HG03432 (cell line): ENCODE measurements at regions not wholly inside any gene's neighbourhood (a gene's known extent, or its start where the extent isn't known, plus 50 kb on each side); places are given as distances from the start of the nearest gene placed in this dataset.
"Not testable (repeated sequence)": the region's sequence is repeated elsewhere in the genome, so short reads cannot be mapped to it uniquely, and the experiment has no call there.

Experiments used
- ATAC-seq: cut with Tn5 transposase; IDR thresholded peaks from one replicate; pipeline ENCODE4 v1.9.1; 2021; ENCODE audit warnings: mild to moderate bottlenecking, moderate library complexity; ENCODE audit not compliant: unreplicated experiment

DNA sequence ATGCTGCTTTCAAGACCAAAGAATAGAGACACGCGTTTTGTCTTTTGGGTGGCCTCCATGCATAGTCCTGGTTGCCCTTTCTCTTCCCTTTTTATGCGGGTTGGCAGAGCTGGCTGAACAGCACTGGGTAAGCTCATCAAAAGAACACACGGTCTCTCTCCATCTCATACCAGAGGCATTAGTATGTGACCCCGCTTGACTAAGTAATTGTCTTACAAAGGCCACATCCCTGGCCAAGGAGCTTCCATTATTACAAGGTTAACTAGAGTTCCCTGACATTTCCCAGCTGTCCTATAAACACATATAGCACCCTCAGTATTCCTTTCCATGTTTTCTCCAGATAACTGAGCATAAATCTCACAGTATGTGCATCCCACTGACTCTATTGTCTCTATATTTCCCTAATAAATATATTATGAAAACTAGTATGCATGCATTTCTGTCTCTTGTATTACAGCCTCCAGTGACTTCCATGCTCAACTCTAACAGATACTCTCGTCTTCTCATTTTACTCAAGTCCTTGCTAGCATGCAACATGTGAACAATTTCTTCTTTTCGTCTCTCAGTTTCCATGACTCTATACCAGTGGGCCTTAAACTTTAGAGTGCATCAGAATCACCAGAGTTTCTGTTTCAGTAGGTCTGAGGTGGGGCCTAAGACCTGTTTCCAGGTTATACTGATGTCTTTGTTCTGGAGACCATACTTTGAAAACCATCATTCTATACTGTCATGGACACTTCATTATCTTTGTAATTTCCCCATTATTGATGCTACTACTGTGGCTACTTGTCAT lies 247.7 kb upstream of the ARSJ start:
- ATAC-seq, result peak; percentile 72

GRCh38 chr4:114229706-114230105 lies 250.3 kb upstream of the ARSJ start:
- no peak for ATAC-seq

GRCh38 chr4:114236171-114236769 lies 256.8 kb upstream of the ARSJ start:
- ATAC-seq, result no peak

DNA sequence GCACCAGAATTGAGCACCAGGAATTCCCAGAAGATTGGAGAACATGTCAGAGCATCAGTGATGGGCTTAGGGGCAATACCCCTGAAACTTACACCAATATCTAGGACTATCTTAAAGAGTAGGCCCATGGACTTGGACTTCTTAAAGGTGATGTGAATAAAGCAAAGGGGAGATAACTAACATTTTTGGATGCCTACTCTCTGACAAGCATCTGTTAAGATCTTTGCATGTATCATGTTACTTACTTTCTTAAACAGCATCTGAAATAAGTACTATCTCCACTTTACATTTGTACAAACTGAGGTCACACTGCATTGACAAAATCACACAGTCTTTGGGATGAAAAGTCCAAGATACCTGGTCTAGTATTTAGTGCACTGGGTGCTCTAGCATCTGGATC lies 258.6 kb upstream of the ARSJ start:
- ATAC-seq, result no peak

DNA sequence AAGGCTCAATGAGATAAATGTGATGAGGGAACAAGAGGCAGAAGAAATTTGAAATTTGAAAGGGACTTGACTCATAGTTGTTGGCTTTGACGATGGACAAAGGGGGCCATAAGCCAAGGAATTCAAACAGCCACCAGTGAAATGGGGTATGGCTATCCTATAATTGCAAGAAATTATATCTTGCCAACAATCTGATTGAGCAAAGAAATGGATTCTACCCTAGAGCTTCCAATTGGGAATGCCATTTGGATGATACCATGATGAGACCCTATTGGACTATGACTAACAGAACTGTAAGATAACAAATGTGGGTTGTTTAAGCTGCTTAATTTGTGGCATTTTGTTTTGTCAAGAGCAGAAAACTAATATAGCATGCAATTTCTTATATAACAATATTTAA lies 270.1 kb upstream of the ARSJ start:
- ATAC-seq, result no peak

DNA sequence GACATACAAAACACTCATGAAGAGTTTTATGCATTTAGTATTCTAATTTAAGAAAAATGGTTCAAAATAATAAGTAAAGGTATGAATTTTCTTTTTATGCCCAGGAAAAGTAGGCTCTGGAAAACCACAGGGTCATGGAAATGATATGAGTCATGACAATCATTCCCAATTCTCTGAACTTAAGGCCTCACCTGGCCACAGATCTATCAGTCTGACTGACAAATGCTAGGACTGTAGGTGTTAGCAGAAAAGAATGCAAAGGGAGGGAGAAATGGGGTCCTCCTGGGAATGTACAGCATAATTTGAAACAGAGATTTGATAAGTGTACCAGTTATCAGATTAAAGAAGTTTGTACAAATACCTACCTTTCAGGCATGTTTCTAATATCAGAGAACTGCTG lies 270.5 kb upstream of the ARSJ start:
- ATAC-seq, result no peak

- no peak for ATAC-seq
Measured at GRCh38 chr4:114250439-114250891, 271.0 kb upstream of the ARSJ start.

DNA sequence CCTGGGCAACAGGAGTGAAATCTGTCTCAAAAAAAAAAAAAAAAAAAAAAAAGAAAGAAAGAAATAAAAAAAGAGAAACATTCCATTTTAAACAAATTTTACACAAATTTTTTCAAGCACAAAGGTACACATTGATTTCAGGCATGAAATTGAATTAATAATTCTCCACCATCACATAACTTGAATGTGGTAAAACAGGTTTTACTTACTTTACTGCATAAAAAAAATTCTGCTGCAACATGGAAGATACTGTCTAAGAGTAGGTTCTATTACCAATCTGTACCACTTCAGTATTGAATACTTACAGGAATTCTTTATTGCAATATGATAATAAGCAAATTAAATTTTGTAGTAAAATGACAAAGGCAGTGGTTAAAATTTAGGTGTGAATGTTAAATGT lies 271.6 kb upstream of the ARSJ start:
- ATAC-seq, result no peak

- no peak for ATAC-seq
Measured at GRCh38 chr4:114252499-114252898, 273.1 kb upstream of the ARSJ start.

- ATAC-seq, result no peak
Measured at GRCh38 chr4:114257501-114257900, 278.1 kb upstream of the ARSJ start.

GRCh38 chr4:114262421-114262820 lies 283.0 kb upstream of the ARSJ start:
- ATAC-seq, result not testable (repeated sequence)

DNA sequence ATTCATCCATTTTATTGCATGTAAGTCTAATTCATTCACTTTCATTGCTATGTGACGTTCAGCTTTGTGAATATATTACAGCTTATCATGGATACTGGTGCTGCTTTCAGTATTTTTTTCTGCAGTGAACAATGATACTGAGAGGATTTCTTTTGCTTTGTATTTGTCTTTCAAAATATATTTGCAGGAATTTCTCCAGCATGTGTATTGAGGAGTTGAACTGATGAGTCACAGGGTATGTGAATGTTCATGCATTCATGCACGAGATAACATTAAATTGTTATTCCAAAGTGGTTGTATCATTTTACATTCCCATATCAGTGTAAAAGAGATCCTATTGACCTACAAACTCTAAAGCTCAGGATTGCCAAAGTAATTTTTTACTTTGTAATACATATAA lies 283.8 kb upstream of the ARSJ start:
- ATAC-seq, result no peak

DNA sequence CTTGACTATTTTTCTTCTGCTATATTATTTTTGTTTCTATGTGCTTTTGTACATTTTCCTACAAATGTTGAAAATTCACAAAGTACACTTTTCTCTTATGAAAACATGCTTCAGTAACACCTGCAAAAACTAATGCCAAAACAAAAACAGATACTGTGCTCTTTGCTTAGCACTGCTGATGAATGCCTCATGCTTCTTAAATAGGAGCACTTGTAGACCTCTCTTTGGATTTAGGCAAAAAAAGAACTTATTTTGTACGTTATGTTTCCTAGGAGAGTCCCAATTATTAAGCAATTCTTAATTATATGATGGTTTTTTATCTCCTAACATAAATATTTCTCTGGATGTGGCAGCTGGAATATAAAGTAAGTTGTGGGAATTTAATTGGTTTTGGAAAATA lies 285.0 kb upstream of the ARSJ start:
- no peak for ATAC-seq

- no peak for ATAC-seq
Measured at GRCh38 chr4:114264877-114265291, 285.4 kb upstream of the ARSJ start.

- no peak for ATAC-seq
Measured at GRCh38 chr4:114265342-114265741, 285.9 kb upstream of the ARSJ start.

DNA sequence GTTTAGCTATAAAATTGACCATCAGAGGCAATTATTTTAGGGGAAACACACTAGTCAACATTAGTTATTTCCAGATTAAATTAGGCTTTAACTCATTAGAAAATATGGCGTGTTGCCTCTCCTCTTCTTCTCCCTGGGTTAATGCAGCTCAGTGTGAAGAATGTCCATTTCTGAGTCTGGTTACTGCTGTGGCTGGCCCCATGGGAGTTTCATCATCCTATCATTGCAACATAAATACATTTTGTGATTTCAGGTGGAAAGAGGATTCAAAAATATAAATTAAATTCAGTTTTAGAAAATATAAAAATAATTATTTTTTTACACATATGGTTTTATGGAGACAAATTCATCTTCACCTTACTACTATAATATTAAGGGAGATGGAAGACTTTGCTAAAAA lies 288.5 kb upstream of the ARSJ start:
- ATAC-seq, result no peak

- no peak for ATAC-seq
Measured at GRCh38 chr4:114271031-114271430, 291.6 kb upstream of the ARSJ start.

DNA sequence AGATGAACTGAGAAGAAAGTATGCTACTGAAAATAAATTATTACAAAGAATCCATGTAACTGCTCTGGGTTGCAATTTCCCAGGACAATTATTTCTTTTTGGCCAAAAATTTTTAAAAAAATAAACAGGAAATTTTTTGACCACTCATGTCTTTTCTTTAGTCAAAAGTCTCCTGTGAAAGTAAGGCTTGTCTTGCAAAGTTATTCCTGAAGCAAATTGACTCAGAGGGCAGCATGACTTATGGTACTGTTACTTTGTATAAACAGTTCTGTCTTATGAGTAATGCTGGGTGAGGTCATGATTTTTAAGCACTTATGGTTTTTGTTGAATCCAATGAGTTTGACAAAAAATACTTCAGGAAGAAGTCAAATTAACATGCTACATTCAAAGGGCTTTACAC lies 292.8 kb upstream of the ARSJ start:
- ATAC-seq, result no peak

- no peak for ATAC-seq
Measured at GRCh38 chr4:114273238-114273637, 293.8 kb upstream of the ARSJ start.

DNA sequence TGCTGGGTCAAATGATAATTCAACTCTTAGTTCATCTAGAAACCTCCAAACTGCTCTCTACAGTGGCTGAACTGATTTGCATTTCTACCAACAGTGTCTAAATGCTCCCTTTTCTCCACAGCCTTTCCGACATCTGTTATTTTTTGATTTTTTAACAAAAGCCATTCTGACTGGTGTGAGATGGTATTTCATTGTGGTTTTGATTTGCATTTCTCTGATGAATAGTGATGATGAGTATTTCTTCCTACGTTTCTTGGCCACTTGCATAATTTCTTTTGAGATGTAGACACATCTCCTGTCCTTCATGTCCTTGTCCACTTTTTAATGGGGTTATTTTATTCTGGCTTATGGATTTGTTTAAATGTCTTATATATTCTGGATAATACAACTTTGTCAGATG lies 298.2 kb upstream of the ARSJ start:
- no peak for ATAC-seq

- ATAC-seq, result no peak
Measured at GRCh38 chr4:114279066-114279465, 299.6 kb upstream of the ARSJ start.

DNA sequence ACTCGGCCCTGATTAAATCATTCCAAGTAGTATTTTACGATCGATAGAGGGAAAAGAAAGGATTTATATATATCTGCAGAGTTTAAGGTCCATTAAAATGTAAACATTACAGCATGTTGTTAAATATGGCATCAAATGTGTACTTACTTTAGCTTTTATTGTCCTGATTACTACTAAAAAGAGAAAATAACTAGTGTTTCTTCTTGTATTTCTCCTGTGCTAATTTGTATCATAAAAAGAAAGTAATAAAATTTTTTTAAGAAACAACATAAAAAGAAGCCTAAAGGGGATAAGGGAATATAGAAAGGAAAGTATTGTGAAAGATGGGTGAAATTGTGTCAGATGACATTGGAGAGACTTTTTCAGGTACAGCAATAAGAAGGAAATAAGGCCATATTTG lies 300.3 kb upstream of the ARSJ start:
- ATAC-seq, result no peak

DNA sequence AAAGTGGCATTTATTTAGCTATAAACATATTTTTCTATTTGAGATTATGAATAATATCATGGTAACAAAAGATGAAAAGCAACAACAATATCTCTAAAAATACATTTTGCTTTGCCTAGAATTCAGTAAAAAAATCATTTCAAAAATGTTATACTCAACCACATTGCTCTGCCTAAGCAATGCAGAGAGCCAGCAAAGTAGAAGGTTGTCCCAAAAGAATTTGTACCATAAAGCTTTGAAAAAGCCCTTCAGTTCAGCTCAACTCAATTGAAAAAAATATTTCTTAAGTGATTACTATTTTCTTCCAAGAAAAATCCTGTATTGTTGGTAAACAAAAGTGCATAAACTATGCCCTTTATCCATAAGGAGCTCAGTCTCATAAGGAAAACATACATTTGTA lies 301.2 kb upstream of the ARSJ start:
- ATAC-seq, result no peak
